Liver (tissue), 8 donors: ENCODE measurements at regions not wholly inside any gene's neighbourhood (a gene's known extent, or its start where the extent isn't known, plus 50 kb on each side); places are given as distances from the start of the nearest gene placed in this dataset.

Experiments
- DNase-seq: peaks from one replicate; pipeline ENCODE4 v3.0.0-alpha.2; 2017; ENCODE audit warnings: low spot score
- H3K27ac ChIP-seq, 2 donors: one replicate each; pipeline ENCODE4 v1.7.0; 2013; ENCODE audit warnings: inconsistent platforms in 2 of 2, low read length in 2 of 2, control low read depth in 1 of 2, low read depth in 1 of 2, mild to moderate bottlenecking in 1 of 2
- H3K27me3 ChIP-seq, 4 donors: one replicate each; pipeline versions ENCODE4 v1.6.1 to v1.7.0; 2013; ENCODE audit warnings: low read length in 3 of 4, inconsistent platforms in 1 of 4, mild to moderate bottlenecking in 1 of 4, moderate library complexity in 1 of 4; ENCODE audit not compliant: control insufficient read depth in 4 of 4, insufficient read depth in 4 of 4
- H3K36me3 ChIP-seq, 4 donors: one replicate each; pipeline versions ENCODE4 v1.6.1 to v1.7.0; 2013; ENCODE audit warnings: low read length in 3 of 4, mild to moderate bottlenecking in 3 of 4, low read depth in 1 of 4, moderate library complexity in 1 of 4; ENCODE audit not compliant: control insufficient read depth in 4 of 4, insufficient read depth in 3 of 4
- H3K4me1 ChIP-seq, 4 donors: one replicate each; pipeline versions ENCODE4 v1.6.1 to v1.7.0; 2013; ENCODE audit warnings: low read length in 3 of 4, mild to moderate bottlenecking in 3 of 4, moderate library complexity in 1 of 4; ENCODE audit not compliant: control insufficient read depth in 4 of 4, insufficient read depth in 4 of 4
- H3K4me3 ChIP-seq, 3 donors: one replicate each; pipeline versions ENCODE4 v1.6.1 to v1.7.0; 2013; ENCODE audit warnings: low read length in 3 of 3, control low read depth in 1 of 3, low read depth in 1 of 3, mild to moderate bottlenecking in 1 of 3
- H3K9ac ChIP-seq, 2 donors: one replicate each; pipeline ENCODE4 v1.7.0; 2013; ENCODE audit warnings: low read length in 2 of 2, mild to moderate bottlenecking in 2 of 2, moderate library complexity in 2 of 2, control low read depth in 1 of 2, low read depth in 1 of 2
- H3K9me3 ChIP-seq, 4 donors: one replicate each; pipeline versions ENCODE4 v1.6.1 to v1.7.0; 2013; ENCODE audit warnings: low read length in 3 of 4; ENCODE audit not compliant: control insufficient read depth in 4 of 4
- CTCF ChIP-seq: fragments of 150-350 bp; IDR thresholded peaks from 2 replicates; pipeline ENCODE4 v1.5.1; 2017; ENCODE audit warnings: improper control_type of control experiment, low read depth, low read length; ENCODE audit not compliant: missing input control
- FOXA1 ChIP-seq: IDR thresholded peaks from 2 replicates; pipeline ENCODE4 v1.6.1; 2016; ENCODE audit warnings: antibody characterized with exemption
- GABPA ChIP-seq, 2 donors: IDR thresholded peaks in 1 of 2; conservative IDR thresholded peaks in 1 of 2; 2 replicates each; pipeline ENCODE4 v1.6.1; 2016; ENCODE audit warnings: antibody characterized with exemption in 2 of 2, mild to moderate bottlenecking in 1 of 2, moderate library complexity in 1 of 2
- HNF4G ChIP-seq: IDR thresholded peaks from 2 replicates; pipeline ENCODE4 v1.6.1; 2016; ENCODE audit warnings: antibody characterized with exemption
- JUND ChIP-seq, 2 donors: IDR thresholded peaks; 2 replicates each; pipeline ENCODE4 v1.6.1; 2016; ENCODE audit warnings: antibody characterized with exemption in 2 of 2
- RAD21 ChIP-seq, 2 donors: IDR thresholded peaks; 2 replicates each; pipeline ENCODE4 v1.6.1; 2016; ENCODE audit warnings: antibody characterized with exemption in 2 of 2, mild to moderate bottlenecking in 2 of 2
- REST ChIP-seq: IDR thresholded peaks from 2 replicates; pipeline ENCODE4 v1.6.1; 2016; ENCODE audit warnings: antibody characterized with exemption, mild to moderate bottlenecking
- RXRA ChIP-seq, 2 donors: IDR thresholded peaks; 2 replicates each; pipeline ENCODE4 v1.6.1; 2017 to 2018; ENCODE audit warnings: antibody characterized with exemption in 2 of 2, mild to moderate bottlenecking in 1 of 2
- SP1 ChIP-seq: IDR thresholded peaks from 2 replicates; pipeline ENCODE4 v1.6.1; 2018; ENCODE audit warnings: antibody characterized with exemption, mild to moderate bottlenecking
- TAF1 ChIP-seq: conservative IDR thresholded peaks from 2 replicates; pipeline ENCODE4 v1.6.1; 2016; ENCODE audit warnings: antibody characterized with exemption, mild to moderate bottlenecking
- ZBTB33 ChIP-seq: IDR thresholded peaks from 2 replicates; pipeline ENCODE4 v1.6.1; 2016; ENCODE audit warnings: antibody characterized with exemption
- WGBS: extraction: QIAGEN DNeasy Blood & Tissue Kit; methylation state at CpG from one replicate; pipeline ENCODE4 v1.1.7; 2013; 5-methylcytosine and 5-hydroxymethylcytosine counted together
- TF ChIP-seq, protein P1 (sequence below): IDR thresholded peaks from 2 replicates; pipeline ENCODE4 v1.6.1; 2016; ENCODE audit warnings: antibody characterized with exemption
- donor health status: healthy.
- donor health status: healthy.
- donor health status: healthy.
- donor health status: healthy.
- donor health status: healthy.

DNA sequence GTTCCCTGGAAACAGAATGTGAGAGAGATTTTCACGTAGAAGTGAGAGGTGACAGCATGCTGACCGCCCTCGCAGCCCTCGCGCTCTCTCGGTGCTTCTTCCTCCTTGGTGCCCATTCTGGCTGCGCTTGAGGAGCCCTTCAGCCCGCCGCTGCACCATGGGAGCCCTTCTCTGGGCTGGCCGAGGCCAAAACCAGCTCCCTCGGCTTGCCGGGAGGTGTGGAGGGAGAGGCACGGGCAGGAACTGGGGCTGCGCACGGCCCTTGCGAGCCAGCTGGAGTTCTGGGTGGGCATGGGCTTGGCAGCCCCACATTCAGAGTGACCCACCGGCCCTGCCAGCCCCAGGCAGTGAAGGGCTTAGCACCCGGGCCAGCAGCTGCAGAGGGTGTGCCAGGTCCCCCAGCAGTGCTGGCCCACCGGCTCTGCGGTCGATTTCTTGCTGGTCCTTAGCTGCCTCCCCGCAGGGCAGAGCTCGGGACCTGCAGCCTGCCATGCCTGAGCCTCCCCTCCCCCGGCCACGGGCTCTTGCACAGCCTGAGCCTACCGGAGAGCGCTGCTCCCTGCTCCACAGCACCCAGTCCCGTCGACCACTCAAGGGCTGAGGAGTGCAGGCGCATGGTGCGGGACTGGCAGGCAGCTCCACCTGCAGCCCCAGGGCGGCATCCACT is 888.7 kb upstream of the ZWINT start (continued):
- no peak for TF ChIP-seq RAD21 (IDR thresholded peaks at IDR 0.05)
- no peak for TF ChIP-seq GABPA (IDR thresholded peaks at IDR 0.05 in 1 of 2, conservative IDR thresholded peaks at IDR 0.05 in 1 of 2)

DNA sequence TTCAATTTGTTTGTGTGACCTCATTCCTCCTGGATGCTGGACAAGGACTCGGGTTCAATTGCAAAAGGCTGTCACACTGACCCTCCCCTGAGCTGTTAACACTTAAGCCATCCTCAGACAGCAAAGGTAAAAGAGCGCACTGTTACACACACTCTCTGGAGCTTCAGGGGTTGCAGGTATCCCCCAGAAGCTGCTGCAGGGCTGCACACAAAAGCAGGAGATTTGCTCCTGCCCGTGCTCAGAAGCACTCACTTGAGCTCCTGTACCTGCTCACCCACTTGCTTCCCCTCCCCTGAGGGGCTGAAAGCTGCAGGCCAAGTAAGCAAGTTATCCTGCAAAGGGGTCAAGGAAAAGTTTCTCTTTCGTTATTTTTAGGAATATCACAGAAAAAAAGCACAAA is 886.2 kb upstream of the ZWINT start:
- DNase-seq = no peak
- WGBS = 44% methylated on average over 4 of the region's 4 CpGs

More for the DNA sequence above, 886.2 kb upstream of the ZWINT start:
- H3K9ac ChIP-seq = no peak overlapping the region
- no peaks in the 10 kb centered on the region for H3K36me3 ChIP-seq
- H3K4me3 ChIP-seq = no peak overlapping the region
- no peaks in the 10 kb centered on the region for H3K4me1 ChIP-seq
- peaks cover 0 to 2% (median 0%) of the 10 kb centered on the region in 4 donors for H3K27me3 ChIP-seq
- no peaks in the 10 kb centered on the region for H3K9me3 ChIP-seq
- no peak overlapping the region for H3K27ac ChIP-seq
- TF ChIP-seq ZBTB33 = no peak
- TF ChIP-seq REST = no peak
- TF ChIP-seq CTCF = no peak
- no peak for TF ChIP-seq FOXA1
- no peak for TF ChIP-seq SP1
- TF ChIP-seq GABPA (IDR thresholded peaks at IDR 0.05 in 1 of 2, conservative IDR thresholded peaks at IDR 0.05 in 1 of 2) = no peak
- no peak for TF ChIP-seq HNF4G
- TF ChIP-seq, protein P1, sequence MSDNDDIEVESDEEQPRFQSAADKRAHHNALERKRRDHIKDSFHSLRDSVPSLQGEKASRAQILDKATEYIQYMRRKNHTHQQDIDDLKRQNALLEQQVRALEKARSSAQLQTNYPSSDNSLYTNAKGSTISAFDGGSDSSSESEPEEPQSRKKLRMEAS = no peak
- no peak for TF ChIP-seq TAF1
- TF ChIP-seq JUND (IDR thresholded peaks at IDR 0.05) = no peak
- no peak for TF ChIP-seq RXRA (IDR thresholded peaks at IDR 0.05)
- TF ChIP-seq RAD21 (IDR thresholded peaks at IDR 0.05) = no peak
